Upper lobe of left lung (tissue), 4 donors: ENCODE measurements at regions not wholly inside any gene's neighbourhood (a gene's known extent, or its start where the extent isn't known, plus 50 kb on each side); places are given as distances from the start of the nearest gene placed in this dataset.

ENCODE experiments used
- CTCF ChIP-seq, 6 experiments: fragments of 450-650 bp in 4 of 6; fragments of 200-600 bp in 2 of 6; sonication (generic) in 2 of 6; IDR thresholded peaks; one replicate each; pipeline ENCODE4 v1.5.1; 2016 to 2019; ENCODE audit warnings: antibody characterized with exemption in 6 of 6
- EP300 ChIP-seq, 4 donors: sonication (generic); formaldehyde crosslinking; IDR thresholded peaks; one replicate each; pipeline ENCODE4 v1.5.1; 2017; ENCODE audit warnings: antibody characterized with exemption in 4 of 4, control low read depth in 2 of 4
- POLR2A ChIP-seq, 4 donors: fragments of 450-650 bp; IDR thresholded peaks; one replicate each; pipeline ENCODE4 v1.5.1; 2016 to 2017; ENCODE audit warnings: antibody characterized with exemption in 4 of 4, mild to moderate bottlenecking in 2 of 4

- TF ChIP-seq CTCF (IDR thresholded peaks at IDR 0.05): no peak
- TF ChIP-seq EP300 (IDR thresholded peaks at IDR 0.05): no peak
- no peak for TF ChIP-seq POLR2A (IDR thresholded peaks at IDR 0.05)
Measured at GRCh38 chr7:95684505-95684904, 87.8 kb upstream of the DYNC1I1 start.
